PC-9 (cell line): ENCODE measurements at regions not wholly inside any gene's neighbourhood (a gene's known extent, or its start where the extent isn't known, plus 50 kb on each side); places are given as distances from the start of the nearest gene placed in this dataset.

Experiments
- BruUV-seq: library from RNA; stranded (reverse); fragments of 400-500 nt; replicated peaks from 2 replicates; lab custom pipeline; 2021; lab: Mats Ljungman, UMichigan
- CTCF ChIA-PET: fragments of 300-600 bp; sonication (Branson Sonifier 250); formaldehyde crosslinking; loops from one replicate; lab custom pipeline; 2022; ENCODE audit warnings: antibody characterized with exemption; lab: Charles Lee
- POLR2A ChIA-PET: fragments of 300-600 bp; sonication (Branson Sonifier 250); formaldehyde crosslinking; loops from one replicate; lab custom pipeline; 2022; ENCODE audit warnings: antibody characterized with exemption; ENCODE audit not compliant: unreplicated experiment; lab: Charles Lee
- DNase-seq, 2 experiments: peaks; one replicate each; pipeline versions ENCODE4 v3.0.0 to v3.0.0-alpha.2; 2015 to 2022; ENCODE audit warnings: mixed read lengths in 1 of 2
- H2AFZ ChIP-seq: fragments of 200-600 bp; sonication (generic); 2 replicates; pipeline ENCODE4 v1.8.1; 2017; ENCODE audit warnings: antibody characterized with exemption
- H3F3A ChIP-seq: fragments of 200-600 bp; sonication (generic); 2 replicates; pipeline ENCODE4 v1.8.1; 2017; ENCODE audit warnings: antibody characterized with exemption, mild to moderate bottlenecking, low read depth; ENCODE audit not compliant: insufficient read depth
- H3K27ac ChIP-seq: fragments of 200-600 bp; sonication (generic); 2 replicates; pipeline ENCODE4 v1.6.1; 2016; ENCODE audit warnings: mixed run types
- H3K27me3 ChIP-seq: fragments of 200-600 bp; sonication (generic); 2 replicates; pipeline ENCODE4 v1.6.1; 2016; ENCODE audit warnings: low read depth, mixed run types; ENCODE audit not compliant: insufficient read depth
- H3K36me3 ChIP-seq: fragments of 200-600 bp; sonication (generic); 2 replicates; pipeline ENCODE4 v1.6.1; 2016; ENCODE audit warnings: low read depth, mixed run types
- H3K4me1 ChIP-seq: fragments of 200-600 bp; sonication (generic); replicated peaks from 2 replicates; pipeline ENCODE4 v1.6.1; 2016; ENCODE audit warnings: mixed run types; ENCODE audit not compliant: insufficient read depth
- H3K4me2 ChIP-seq: fragments of 200-600 bp; sonication (generic); 2 replicates; pipeline ENCODE4 v1.6.1; 2017; ENCODE audit warnings: mixed run types
- H3K4me3 ChIP-seq: fragments of 200-600 bp; sonication (generic); 2 replicates; pipeline ENCODE4 v1.6.1; 2016; ENCODE audit warnings: mixed run types
- H3K79me2 ChIP-seq: fragments of 200-600 bp; sonication (generic); 2 replicates; pipeline ENCODE4 v1.6.1; 2017; ENCODE audit warnings: low read depth, mixed run types
- H3K9me2 ChIP-seq: fragments of 200-600 bp; sonication (generic); 2 replicates; pipeline ENCODE4 v1.8.1; 2017; ENCODE audit warnings: mild to moderate bottlenecking; ENCODE audit not compliant: insufficient read depth
- H3K9me3 ChIP-seq: fragments of 200-600 bp; sonication (generic); 2 replicates; pipeline ENCODE4 v1.8.1; 2016; ENCODE audit warnings: low read depth; ENCODE audit not compliant: insufficient read depth
- H4K20me1 ChIP-seq: fragments of 200-600 bp; sonication (generic); 2 replicates; pipeline ENCODE4 v1.8.1; 2017; ENCODE audit not compliant: insufficient read depth
- EZH2 ChIP-seq: fragments of 200-600 bp; sonication (generic); IDR thresholded peaks from 2 replicates; pipeline ENCODE4 v1.8.0; 2017; ENCODE audit warnings: antibody characterized with exemption, low read depth
- intact Hi-C: fragments of 100-400 bp; cut with micrococcal nuclease; formaldehyde crosslinking; loops from one replicate; pipeline ENCODE4 v1.10.0; 2022; ENCODE audit not compliant: unreplicated experiment
- TF ChIP-seq, protein P1 (sequence below): fragments of 200-600 bp; sonication (generic); conservative IDR thresholded peaks from 2 replicates; pipeline ENCODE4 v1.6.1; 2017; ENCODE audit warnings: mixed run types, antibody characterized with exemption, mild to moderate bottlenecking, moderate library complexity

DNA sequence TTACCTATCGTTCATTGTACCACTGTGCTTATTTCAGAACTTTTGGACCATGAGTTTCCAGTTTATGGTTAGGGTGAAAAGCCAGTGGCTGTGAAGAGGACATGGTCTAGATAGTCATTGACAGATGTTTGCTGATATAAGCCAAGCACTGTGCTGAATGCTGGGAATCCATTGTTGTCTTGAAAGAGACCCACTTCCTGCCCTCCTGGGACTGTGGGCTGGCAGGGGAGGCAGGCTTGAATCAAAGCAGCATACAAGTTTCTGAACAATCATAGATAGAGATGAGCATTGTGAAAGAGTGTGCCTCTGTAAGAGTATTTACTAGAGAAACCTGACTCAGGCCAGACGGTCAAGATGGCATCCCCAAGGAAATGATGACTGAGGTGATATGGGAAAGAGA, 73.4 kb downstream of the NMUR2 start:
- Histone ChIP-seq H3K9me2 (no peaks in the 10 kb centered on the region), H3F3A (no peaks in the 10 kb centered on the region), H3K79me2 (no peaks in the 10 kb centered on the region), H2AFZ (no peak overlapping the region), H3K27me3 (no peaks in the 10 kb centered on the region), H3K36me3 (no peaks in the 10 kb centered on the region), H3K4me2 (no peak overlapping the region), H3K9me3 (no peaks in the 10 kb centered on the region), H4K20me1 (no peaks in the 10 kb centered on the region), H3K27ac (no peak overlapping the region), H3K4me3 (no peak overlapping the region), H3K4me1 (no peaks in the 10 kb centered on the region)
- no TSS peak for BruUV-seq
- intact Hi-C loops = no loop called here
- CTCF ChIA-PET = no interaction called here
- POLR2A ChIA-PET = no interaction called here
- TF ChIP-seq, protein P1, sequence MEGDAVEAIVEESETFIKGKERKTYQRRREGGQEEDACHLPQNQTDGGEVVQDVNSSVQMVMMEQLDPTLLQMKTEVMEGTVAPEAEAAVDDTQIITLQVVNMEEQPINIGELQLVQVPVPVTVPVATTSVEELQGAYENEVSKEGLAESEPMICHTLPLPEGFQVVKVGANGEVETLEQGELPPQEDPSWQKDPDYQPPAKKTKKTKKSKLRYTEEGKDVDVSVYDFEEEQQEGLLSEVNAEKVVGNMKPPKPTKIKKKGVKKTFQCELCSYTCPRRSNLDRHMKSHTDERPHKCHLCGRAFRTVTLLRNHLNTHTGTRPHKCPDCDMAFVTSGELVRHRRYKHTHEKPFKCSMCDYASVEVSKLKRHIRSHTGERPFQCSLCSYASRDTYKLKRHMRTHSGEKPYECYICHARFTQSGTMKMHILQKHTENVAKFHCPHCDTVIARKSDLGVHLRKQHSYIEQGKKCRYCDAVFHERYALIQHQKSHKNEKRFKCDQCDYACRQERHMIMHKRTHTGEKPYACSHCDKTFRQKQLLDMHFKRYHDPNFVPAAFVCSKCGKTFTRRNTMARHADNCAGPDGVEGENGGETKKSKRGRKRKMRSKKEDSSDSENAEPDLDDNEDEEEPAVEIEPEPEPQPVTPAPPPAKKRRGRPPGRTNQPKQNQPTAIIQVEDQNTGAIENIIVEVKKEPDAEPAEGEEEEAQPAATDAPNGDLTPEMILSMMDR = no peak
- TF ChIP-seq EZH2 = no peak
- no peak for DNase-seq

DNA sequence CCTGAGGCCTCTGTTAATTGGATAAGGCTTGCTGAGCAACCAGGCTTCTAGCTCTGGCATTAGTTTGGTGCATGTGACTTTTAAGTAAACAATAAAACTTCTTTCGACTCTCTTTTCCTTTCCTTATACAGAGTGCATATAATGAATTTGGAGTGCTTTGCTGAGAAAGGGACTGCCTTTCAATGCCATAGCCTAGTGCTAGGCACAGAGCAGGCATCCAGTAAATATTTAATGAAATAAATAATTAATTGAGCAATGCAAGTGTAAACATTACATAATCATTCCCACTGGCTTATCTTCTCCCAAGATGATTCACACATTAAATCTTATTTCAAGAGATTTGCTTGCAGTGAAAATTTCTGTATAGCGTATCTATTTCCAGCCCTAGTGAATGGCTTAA, 74.1 kb downstream of the NMUR2 start:
- H3K4me1 ChIP-seq = no peaks in the 10 kb centered on the region
- no peaks in the 10 kb centered on the region for H3K27me3 ChIP-seq
- H4K20me1 ChIP-seq = no peaks in the 10 kb centered on the region
- no peaks in the 10 kb centered on the region for H3F3A ChIP-seq
- POLR2A ChIA-PET = no interaction called here
- H3K79me2 ChIP-seq = no peaks in the 10 kb centered on the region
- no peaks in the 10 kb centered on the region for H3K9me3 ChIP-seq
- BruUV-seq = no TSS peak
- peak in 1 of 2 experiments; percentile 50 for DNase-seq
- no peak overlapping the region for H2AFZ ChIP-seq
- CTCF ChIA-PET = no interaction called here
- no peak overlapping the region for H3K27ac ChIP-seq
- no peak overlapping the region for H3K4me2 ChIP-seq
- TF ChIP-seq EZH2 = no peak
- TF ChIP-seq, protein P1 = no peak
- no peaks in the 10 kb centered on the region for H3K36me3 ChIP-seq
- no peak overlapping the region for H3K4me3 ChIP-seq
- intact Hi-C loops = no loop called here
- H3K9me2 ChIP-seq = no peaks in the 10 kb centered on the region

DNA sequence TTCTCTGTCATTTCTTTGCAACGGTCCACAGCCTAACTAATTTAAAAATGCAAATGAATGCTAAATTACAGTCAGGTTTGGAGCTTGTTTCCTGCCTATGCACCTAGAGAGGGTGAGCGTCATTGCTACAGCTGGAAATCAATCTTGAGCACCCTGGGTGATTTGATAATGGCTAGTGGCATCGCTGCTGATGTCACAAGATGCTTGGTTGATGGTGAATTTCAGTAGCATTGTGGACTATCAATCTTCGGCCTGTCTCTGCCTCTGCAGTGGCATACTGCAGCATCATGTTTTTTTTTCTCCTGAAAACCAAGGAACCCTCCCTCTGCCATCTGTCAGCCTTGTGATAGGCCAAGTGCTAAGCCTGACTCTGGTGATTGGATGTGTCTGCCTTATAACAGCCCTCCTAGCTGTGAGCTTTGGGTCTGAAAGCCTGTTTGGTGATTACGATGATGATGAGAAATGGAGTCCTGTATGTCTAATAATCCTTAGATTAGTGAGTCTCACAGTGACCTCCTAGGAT, 75.3 kb downstream of the NMUR2 start:
- Histone ChIP-seq H3K9me2 (no peaks in the 10 kb centered on the region), H3K9me3 (no peaks in the 10 kb centered on the region), H3K4me2 (no peak overlapping the region), H3K4me1 (no peaks in the 10 kb centered on the region), H2AFZ (no peak overlapping the region), H3K27me3 (no peaks in the 10 kb centered on the region), H3F3A (no peaks in the 10 kb centered on the region), H3K4me3 (no peak overlapping the region), H3K27ac (no peak overlapping the region), H4K20me1 (no peaks in the 10 kb centered on the region), H3K36me3 (no peaks in the 10 kb centered on the region), H3K79me2 (no peaks in the 10 kb centered on the region)
- BruUV-seq = no TSS peak
- ChIA-PET CTCF (interaction anchor here (0.6 kb wide), 1 partner anchor 541 kb away, joined by 3 read pairs; no protein-coding TSS in a partner anchor), POLR2A (no interaction called here)
- no peak for DNase-seq
- TF ChIP-seq, protein P1 = no peak
- TF ChIP-seq EZH2 = no peak
- intact Hi-C loops = no loop called here
